GM23338 (cell line): ENCODE measurements at regions not wholly inside any gene's neighbourhood (a gene's known extent, or its start where the extent isn't known, plus 50 kb on each side); places are given as distances from the start of the nearest gene placed in this dataset.

Experiments
- ATAC-seq: fragments of 200-7000 bp; cut with Tn5 transposase; 3 replicates; pipeline ENCODE4 v1.9.1; 2020
- DNase-seq: peaks from one replicate; pipeline ENCODE4 v3.0.0-alpha.2; 2015; ENCODE audit warnings: low spot score
- H2AFZ ChIP-seq: fragments of 200-600 bp; sonication (generic); 2 replicates; pipeline ENCODE4 v1.8.0; 2016; ENCODE audit warnings: antibody characterized with exemption, mild to moderate bottlenecking, moderate library complexity
- H3F3A ChIP-seq: fragments of 200-600 bp; sonication (generic); replicated peaks from 2 replicates; pipeline ENCODE4 v1.8.0; 2017; ENCODE audit warnings: antibody characterized with exemption, mixed run types, low read depth
- H3K27ac ChIP-seq: fragments of 200-600 bp; sonication (generic); 2 replicates; pipeline ENCODE4 v1.6.1; 2016; ENCODE audit warnings: low read depth
- H3K27me3 ChIP-seq: fragments of 200-600 bp; sonication (generic); 2 replicates; pipeline ENCODE4 v1.8.0; 2016; ENCODE audit warnings: mild to moderate bottlenecking, mixed run types, moderate library complexity; ENCODE audit not compliant: insufficient read depth
- H3K36me3 ChIP-seq: fragments of 200-600 bp; sonication (generic); 2 replicates; pipeline ENCODE4 v1.8.0; 2016; ENCODE audit warnings: mild to moderate bottlenecking; ENCODE audit not compliant: insufficient read depth
- H3K4me1 ChIP-seq: fragments of 200-600 bp; sonication (generic); 2 replicates; pipeline ENCODE4 v1.8.0; 2016; ENCODE audit warnings: mild to moderate bottlenecking, moderate library complexity; ENCODE audit not compliant: insufficient read depth
- H3K4me2 ChIP-seq: fragments of 200-600 bp; sonication (generic); 2 replicates; pipeline ENCODE4 v1.7.1; 2017; ENCODE audit warnings: mixed run types
- H3K4me3 ChIP-seq: fragments of 200-600 bp; sonication (generic); 2 replicates; pipeline ENCODE4 v1.6.1; 2016; ENCODE audit warnings: mixed run types
- H3K79me2 ChIP-seq: fragments of 200-600 bp; sonication (generic); replicated peaks from 2 replicates; pipeline ENCODE4 v1.8.0; 2017; ENCODE audit warnings: mild to moderate bottlenecking; ENCODE audit not compliant: insufficient read depth
- H3K9me2 ChIP-seq: fragments of 200-600 bp; sonication (generic); 2 replicates; pipeline ENCODE4 v1.8.0; 2017; ENCODE audit not compliant: insufficient read depth
- H4K20me1 ChIP-seq: fragments of 200-600 bp; sonication (generic); replicated peaks from 2 replicates; pipeline ENCODE4 v1.8.0; 2017; ENCODE audit warnings: mild to moderate bottlenecking; ENCODE audit not compliant: insufficient read depth
- H3K27ac Mint-ChIP-seq: 2 replicates; pipeline ENCODE4 v1.8.0; 2020; ENCODE audit warnings: inconsistent platforms, mild to moderate bottlenecking, moderate library complexity, mixed read lengths
- H3K27me3 Mint-ChIP-seq: 3 replicates; pipeline ENCODE4 v1.8.0; 2022; ENCODE audit warnings: low read depth, mild to moderate bottlenecking, moderate library complexity, mixed read lengths, inconsistent platforms; ENCODE audit not compliant: insufficient read depth, poor library complexity
- H3K36me3 Mint-ChIP-seq: 3 replicates; pipeline ENCODE4 v1.8.0; 2021; ENCODE audit warnings: low read depth, mild to moderate bottlenecking, inconsistent platforms, moderate library complexity, mixed read lengths
- H3K4me1 Mint-ChIP-seq: 3 replicates; pipeline ENCODE4 v1.8.0; 2020; ENCODE audit warnings: mild to moderate bottlenecking, inconsistent platforms, mixed read lengths
- H3K4me3 Mint-ChIP-seq: 3 replicates; pipeline ENCODE4 v1.8.0; 2021; ENCODE audit warnings: moderate library complexity, mild to moderate bottlenecking, inconsistent platforms, mixed read lengths
- H3K9me3 Mint-ChIP-seq: 3 replicates; pipeline ENCODE4 v1.8.0; 2020; ENCODE audit warnings: moderate library complexity, mild to moderate bottlenecking, inconsistent platforms, mixed read lengths
- POLR2AphosphoS5 ChIP-seq: IDR thresholded peaks from 2 replicates; pipeline ENCODE4 v1.6.1; 2016; ENCODE audit warnings: antibody characterized with exemption, low read depth
- STAT1 ChIP-seq: IDR thresholded peaks from one replicate; pipeline ENCODE4 v1.6.1; 2016; ENCODE audit warnings: antibody characterized with exemption; ENCODE audit not compliant: unreplicated experiment
- ZNF114 ChIP-seq: fragments of 250-450 bp; sonication (Bioruptor Pico); IDR thresholded peaks from 2 replicates; pipeline ENCODE4 v1.5.0; 2020; ENCODE audit warnings: mild to moderate bottlenecking, moderate library complexity
- TF ChIP-seq, protein P1 (sequence below): fragments of 250-450 bp; sonication (Bioruptor Pico); IDR thresholded peaks from 2 replicates; pipeline ENCODE4 v1.5.0; 2020; ENCODE audit warnings: mild to moderate bottlenecking, moderate library complexity
- TF ChIP-seq, protein P2 (sequence below): IDR thresholded peaks from 2 replicates; pipeline ENCODE4 v1.6.1; 2016; ENCODE audit warnings: antibody characterized with exemption
- TF ChIP-seq, protein P3 (sequence below): IDR thresholded peaks from one replicate; pipeline ENCODE4 v1.6.1; 2018; ENCODE audit warnings: antibody characterized with exemption; ENCODE audit not compliant: unreplicated experiment
- TF ChIP-seq, protein P4 (sequence below), 2 experiments: fragments of 200-600 bp in 1 of 2; sonication (generic) in 1 of 2; conservative IDR thresholded peaks; 2 replicates each; pipeline versions ENCODE4 v1.5.1 to v1.6.1; 2016 to 2017; ENCODE audit warnings: antibody characterized with exemption in 2 of 2, low read depth in 2 of 2, mild to moderate bottlenecking in 2 of 2, moderate library complexity in 1 of 2

DNA sequence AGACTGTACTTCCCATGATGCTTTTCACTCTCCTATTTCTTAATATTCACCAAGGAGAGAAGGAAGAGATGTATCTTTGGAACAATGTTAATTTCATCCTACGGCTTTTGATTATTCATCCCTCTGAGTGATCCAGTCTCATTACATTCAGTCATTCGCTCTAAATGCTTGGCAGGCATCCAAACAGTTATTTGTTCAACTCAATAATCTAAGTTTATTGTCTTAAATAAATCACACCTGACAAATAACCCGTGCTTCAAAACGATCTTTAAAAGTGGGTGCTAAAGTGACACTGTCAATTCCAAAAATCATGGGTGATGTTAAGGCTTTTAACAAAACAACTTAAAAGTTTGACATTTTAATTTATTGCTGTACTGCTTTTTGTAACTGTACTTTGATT lies 233.1 kb downstream of the RASEF start (continued):
- TF ChIP-seq, protein P1, sequence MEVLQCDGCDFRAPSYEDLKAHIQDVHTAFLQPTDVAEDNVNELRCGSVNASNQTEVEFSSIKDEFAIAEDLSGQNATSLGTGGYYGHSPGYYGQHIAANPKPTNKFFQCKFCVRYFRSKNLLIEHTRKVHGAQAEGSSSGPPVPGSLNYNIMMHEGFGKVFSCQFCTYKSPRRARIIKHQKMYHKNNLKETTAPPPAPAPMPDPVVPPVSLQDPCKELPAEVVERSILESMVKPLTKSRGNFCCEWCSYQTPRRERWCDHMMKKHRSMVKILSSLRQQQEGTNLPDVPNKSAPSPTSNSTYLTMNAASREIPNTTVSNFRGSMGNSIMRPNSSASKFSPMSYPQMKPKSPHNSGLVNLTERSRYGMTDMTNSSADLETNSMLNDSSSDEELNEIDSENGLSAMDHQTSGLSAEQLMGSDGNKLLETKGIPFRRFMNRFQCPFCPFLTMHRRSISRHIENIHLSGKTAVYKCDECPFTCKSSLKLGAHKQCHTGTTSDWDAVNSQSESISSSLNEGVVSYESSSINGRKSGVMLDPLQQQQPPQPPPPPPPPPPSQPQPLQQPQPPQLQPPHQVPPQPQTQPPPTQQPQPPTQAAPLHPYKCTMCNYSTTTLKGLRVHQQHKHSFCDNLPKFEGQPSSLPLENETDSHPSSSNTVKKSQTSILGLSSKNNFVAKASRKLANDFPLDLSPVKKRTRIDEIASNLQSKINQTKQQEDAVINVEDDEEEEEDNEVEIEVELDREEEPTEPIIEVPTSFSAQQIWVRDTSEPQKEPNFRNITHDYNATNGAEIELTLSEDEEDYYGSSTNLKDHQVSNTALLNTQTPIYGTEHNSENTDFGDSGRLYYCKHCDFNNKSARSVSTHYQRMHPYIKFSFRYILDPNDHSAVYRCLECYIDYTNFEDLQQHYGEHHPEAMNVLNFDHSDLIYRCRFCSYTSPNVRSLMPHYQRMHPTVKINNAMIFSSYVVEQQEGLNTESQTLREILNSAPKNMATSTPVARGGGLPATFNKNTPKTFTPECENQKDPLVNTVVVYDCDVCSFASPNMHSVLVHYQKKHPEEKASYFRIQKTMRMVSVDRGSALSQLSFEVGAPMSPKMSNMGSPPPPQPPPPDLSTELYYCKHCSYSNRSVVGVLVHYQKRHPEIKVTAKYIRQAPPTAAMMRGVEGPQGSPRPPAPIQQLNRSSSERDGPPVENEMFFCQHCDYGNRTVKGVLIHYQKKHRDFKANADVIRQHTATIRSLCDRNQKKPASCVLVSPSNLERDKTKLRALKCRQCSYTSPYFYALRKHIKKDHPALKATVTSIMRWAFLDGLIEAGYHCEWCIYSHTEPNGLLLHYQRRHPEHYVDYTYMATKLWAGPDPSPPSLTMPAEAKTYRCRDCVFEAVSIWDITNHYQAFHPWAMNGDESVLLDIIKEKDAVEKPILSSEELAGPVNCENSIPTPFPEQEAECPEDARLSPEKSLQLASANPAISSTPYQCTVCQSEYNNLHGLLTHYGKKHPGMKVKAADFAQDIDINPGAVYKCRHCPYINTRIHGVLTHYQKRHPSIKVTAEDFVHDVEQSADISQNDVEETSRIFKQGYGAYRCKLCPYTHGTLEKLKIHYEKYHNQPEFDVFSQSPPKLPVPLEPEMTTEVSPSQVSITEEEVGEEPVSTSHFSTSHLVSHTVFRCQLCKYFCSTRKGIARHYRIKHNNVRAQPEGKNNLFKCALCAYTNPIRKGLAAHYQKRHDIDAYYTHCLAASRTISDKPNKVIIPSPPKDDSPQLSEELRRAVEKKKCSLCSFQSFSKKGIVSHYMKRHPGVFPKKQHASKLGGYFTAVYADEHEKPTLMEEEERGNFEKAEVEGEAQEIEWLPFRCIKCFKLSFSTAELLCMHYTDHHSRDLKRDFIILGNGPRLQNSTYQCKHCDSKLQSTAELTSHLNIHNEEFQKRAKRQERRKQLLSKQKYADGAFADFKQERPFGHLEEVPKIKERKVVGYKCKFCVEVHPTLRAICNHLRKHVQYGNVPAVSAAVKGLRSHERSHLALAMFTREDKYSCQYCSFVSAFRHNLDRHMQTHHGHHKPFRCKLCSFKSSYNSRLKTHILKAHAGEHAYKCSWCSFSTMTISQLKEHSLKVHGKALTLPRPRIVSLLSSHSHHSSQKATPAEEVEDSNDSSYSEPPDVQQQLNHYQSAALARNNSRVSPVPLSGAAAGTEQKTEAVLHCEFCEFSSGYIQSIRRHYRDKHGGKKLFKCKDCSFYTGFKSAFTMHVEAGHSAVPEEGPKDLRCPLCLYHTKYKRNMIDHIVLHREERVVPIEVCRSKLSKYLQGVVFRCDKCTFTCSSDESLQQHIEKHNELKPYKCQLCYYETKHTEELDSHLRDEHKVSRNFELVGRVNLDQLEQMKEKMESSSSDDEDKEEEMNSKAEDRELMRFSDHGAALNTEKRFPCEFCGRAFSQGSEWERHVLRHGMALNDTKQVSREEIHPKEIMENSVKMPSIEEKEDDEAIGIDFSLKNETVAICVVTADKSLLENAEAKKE (CRISPR knock-in tag) = no peak
- TF ChIP-seq, protein P2, sequence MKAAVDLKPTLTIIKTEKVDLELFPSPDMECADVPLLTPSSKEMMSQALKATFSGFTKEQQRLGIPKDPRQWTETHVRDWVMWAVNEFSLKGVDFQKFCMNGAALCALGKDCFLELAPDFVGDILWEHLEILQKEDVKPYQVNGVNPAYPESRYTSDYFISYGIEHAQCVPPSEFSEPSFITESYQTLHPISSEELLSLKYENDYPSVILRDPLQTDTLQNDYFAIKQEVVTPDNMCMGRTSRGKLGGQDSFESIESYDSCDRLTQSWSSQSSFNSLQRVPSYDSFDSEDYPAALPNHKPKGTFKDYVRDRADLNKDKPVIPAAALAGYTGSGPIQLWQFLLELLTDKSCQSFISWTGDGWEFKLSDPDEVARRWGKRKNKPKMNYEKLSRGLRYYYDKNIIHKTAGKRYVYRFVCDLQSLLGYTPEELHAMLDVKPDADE = no peak
- TF ChIP-seq STAT1 (no peak), ZNF114 (no peak), POLR2AphosphoS5 (no peak)

DNA sequence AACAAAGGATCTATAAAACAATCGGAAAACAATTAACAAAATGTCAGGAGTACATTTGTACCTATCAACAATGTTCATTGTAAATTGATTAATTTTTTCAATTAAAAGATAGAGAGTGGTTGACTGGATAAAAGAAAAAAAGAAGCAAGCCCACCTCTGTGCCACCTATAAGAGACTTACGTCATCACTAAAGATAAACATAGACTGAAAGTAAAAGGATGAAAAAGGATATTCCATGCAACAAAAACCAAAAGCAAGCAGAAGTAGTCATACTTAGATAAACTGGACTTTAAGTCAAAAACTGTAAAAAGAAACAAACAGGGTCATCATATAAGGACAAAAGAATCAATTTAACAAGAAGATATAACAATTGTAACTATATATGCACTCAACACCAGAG lies 197.4 kb downstream of the RASEF start:
- peaks cover 14% of the 10 kb centered on the region for H3K4me1 ChIP-seq
- H3K79me2 ChIP-seq = no peaks in the 10 kb centered on the region
- no peaks in the 10 kb centered on the region for H3F3A ChIP-seq
- no peak overlapping the region for H3K27ac Mint-ChIP-seq
- no peaks in the 10 kb centered on the region for H3K36me3 ChIP-seq
- peaks cover 5% of the 10 kb centered on the region; the same call in 1 of the 3 replicates for H3K4me1 Mint-ChIP-seq
- H3K4me3 Mint-ChIP-seq = no peak overlapping the region
- H3K27me3 ChIP-seq = no peaks in the 10 kb centered on the region
- DNase-seq (no peak), ATAC-seq (no peak)
- H3K36me3 Mint-ChIP-seq = no peaks in the 10 kb centered on the region
- H3K27ac ChIP-seq = no peak overlapping the region
- no peak overlapping the region for H2AFZ ChIP-seq
- no peaks in the 10 kb centered on the region for H4K20me1 ChIP-seq
- no peak overlapping the region for H3K4me3 ChIP-seq
- no peaks in the 10 kb centered on the region for H3K27me3 Mint-ChIP-seq
- no peaks in the 10 kb centered on the region; the same call in 2 of the 3 replicates for H3K9me3 Mint-ChIP-seq
- H3K9me2 ChIP-seq = no peaks in the 10 kb centered on the region
- H3K4me2 ChIP-seq = no peak overlapping the region
- TF ChIP-seq, protein P3, sequence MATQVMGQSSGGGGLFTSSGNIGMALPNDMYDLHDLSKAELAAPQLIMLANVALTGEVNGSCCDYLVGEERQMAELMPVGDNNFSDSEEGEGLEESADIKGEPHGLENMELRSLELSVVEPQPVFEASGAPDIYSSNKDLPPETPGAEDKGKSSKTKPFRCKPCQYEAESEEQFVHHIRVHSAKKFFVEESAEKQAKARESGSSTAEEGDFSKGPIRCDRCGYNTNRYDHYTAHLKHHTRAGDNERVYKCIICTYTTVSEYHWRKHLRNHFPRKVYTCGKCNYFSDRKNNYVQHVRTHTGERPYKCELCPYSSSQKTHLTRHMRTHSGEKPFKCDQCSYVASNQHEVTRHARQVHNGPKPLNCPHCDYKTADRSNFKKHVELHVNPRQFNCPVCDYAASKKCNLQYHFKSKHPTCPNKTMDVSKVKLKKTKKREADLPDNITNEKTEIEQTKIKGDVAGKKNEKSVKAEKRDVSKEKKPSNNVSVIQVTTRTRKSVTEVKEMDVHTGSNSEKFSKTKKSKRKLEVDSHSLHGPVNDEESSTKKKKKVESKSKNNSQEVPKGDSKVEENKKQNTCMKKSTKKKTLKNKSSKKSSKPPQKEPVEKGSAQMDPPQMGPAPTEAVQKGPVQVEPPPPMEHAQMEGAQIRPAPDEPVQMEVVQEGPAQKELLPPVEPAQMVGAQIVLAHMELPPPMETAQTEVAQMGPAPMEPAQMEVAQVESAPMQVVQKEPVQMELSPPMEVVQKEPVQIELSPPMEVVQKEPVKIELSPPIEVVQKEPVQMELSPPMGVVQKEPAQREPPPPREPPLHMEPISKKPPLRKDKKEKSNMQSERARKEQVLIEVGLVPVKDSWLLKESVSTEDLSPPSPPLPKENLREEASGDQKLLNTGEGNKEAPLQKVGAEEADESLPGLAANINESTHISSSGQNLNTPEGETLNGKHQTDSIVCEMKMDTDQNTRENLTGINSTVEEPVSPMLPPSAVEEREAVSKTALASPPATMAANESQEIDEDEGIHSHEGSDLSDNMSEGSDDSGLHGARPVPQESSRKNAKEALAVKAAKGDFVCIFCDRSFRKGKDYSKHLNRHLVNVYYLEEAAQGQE = no peak
- TF ChIP-seq, protein P2 = no peak
- TF ChIP-seq, protein P4, sequence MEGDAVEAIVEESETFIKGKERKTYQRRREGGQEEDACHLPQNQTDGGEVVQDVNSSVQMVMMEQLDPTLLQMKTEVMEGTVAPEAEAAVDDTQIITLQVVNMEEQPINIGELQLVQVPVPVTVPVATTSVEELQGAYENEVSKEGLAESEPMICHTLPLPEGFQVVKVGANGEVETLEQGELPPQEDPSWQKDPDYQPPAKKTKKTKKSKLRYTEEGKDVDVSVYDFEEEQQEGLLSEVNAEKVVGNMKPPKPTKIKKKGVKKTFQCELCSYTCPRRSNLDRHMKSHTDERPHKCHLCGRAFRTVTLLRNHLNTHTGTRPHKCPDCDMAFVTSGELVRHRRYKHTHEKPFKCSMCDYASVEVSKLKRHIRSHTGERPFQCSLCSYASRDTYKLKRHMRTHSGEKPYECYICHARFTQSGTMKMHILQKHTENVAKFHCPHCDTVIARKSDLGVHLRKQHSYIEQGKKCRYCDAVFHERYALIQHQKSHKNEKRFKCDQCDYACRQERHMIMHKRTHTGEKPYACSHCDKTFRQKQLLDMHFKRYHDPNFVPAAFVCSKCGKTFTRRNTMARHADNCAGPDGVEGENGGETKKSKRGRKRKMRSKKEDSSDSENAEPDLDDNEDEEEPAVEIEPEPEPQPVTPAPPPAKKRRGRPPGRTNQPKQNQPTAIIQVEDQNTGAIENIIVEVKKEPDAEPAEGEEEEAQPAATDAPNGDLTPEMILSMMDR (conservative IDR thresholded peaks at IDR 0.05; ENCODE audit: low read depth in 2 of 2) = no peak
